Heart left ventricle (tissue), 16 donors: ENCODE measurements at regions not wholly inside any gene's neighbourhood (a gene's known extent, or its start where the extent isn't known, plus 50 kb on each side); places are given as distances from the start of the nearest gene placed in this dataset.

ENCODE experiments used
- ATAC-seq, 4 donors: fragments of 200-7000 bp; cut with Tn5 transposase; one replicate each; pipeline ENCODE4 v1.9.1; 2020 to 2022; ENCODE audit warnings: moderate library complexity in 4 of 4, mild to moderate bottlenecking in 3 of 4, moderate number of reproducible peaks in 1 of 4
- DNase-seq, 5 donors: peaks; one replicate each; pipeline ENCODE4 v3.0.0-alpha.2; 2020
- H3K27ac ChIP-seq, 12 donors: fragments of 200-600 bp; sonication (generic) in 4 of 12; one replicate each; pipeline versions ENCODE4 v1.5.0 to v1.8.0; 2016 to 2022; ENCODE audit warnings: mild to moderate bottlenecking in 2 of 12
- H3K27me3 ChIP-seq, 9 donors: fragments of 200-600 bp; sonication (generic) in 2 of 9; one replicate each; pipeline versions ENCODE4 v1.5.1 to v1.8.0; 2016 to 2022; ENCODE audit warnings: mild to moderate bottlenecking in 3 of 9
- H3K36me3 ChIP-seq, 9 donors: fragments of 200-600 bp; sonication (generic) in 2 of 9; one replicate each; pipeline versions ENCODE4 v1.5.0 to v1.8.0; 2018 to 2022; ENCODE audit warnings: mild to moderate bottlenecking in 2 of 9
- H3K4me1 ChIP-seq, 12 donors: fragments of 200-600 bp; sonication (generic) in 4 of 12; one replicate each; pipeline versions ENCODE4 v1.5.0 to v1.8.0; 2016 to 2022; ENCODE audit warnings: mild to moderate bottlenecking in 3 of 12
- H3K4me3 ChIP-seq, 12 donors: fragments of 200-600 bp; sonication (generic) in 4 of 12; one replicate each; pipeline versions ENCODE4 v1.5.0 to v1.8.0; 2017 to 2022; ENCODE audit warnings: mild to moderate bottlenecking in 9 of 12, moderate library complexity in 4 of 12
- H3K9me3 ChIP-seq, 12 donors: fragments of 200-600 bp; sonication (generic) in 4 of 12; one replicate each; pipeline versions ENCODE4 v1.5.0 to v1.8.0; 2016 to 2022; ENCODE audit warnings: mild to moderate bottlenecking in 1 of 12
- CTCF ChIP-seq, 12 donors: fragments of 200-600 bp; sonication (generic) in 4 of 12; IDR thresholded peaks; one replicate each; pipeline versions ENCODE4 v1.5.0 to v1.8.0; 2018 to 2022; ENCODE audit warnings: antibody characterized with exemption in 12 of 12, mild to moderate bottlenecking in 5 of 12
- POLR2A ChIP-seq, 2 donors: fragments of 450-650 bp; IDR thresholded peaks; one replicate each; pipeline ENCODE4 v1.6.1; 2017; ENCODE audit warnings: antibody characterized with exemption in 2 of 2, mild to moderate bottlenecking in 2 of 2, moderate library complexity in 2 of 2
- WGBS, 4 donors: extraction: QIAGEN DNeasy Blood & Tissue Kit in 2 of 4; methylation state at CpG; one replicate each; pipeline versions ENCODE4 v1.1.5 to v1.1.7; 2013 to 2018; 5-methylcytosine and 5-hydroxymethylcytosine counted together
- intact Hi-C, 10 donors: fragments of 100-400 bp; cut with DNase I; formaldehyde crosslinking; loops; one replicate each; pipeline versions ENCODE4 v1.11.1 to v1.14.2; 2022
- donor health status: ischemic (EF 13 %, LVEDD 7.1; RV severe dilation, severe dysfunction).
- donor health status: healthy with polysubstance abuse.
- donor health status: DM: no; HTN: yes; CAD: no.
- donor health status: DM: no; HTN: no; CAD: no.
- donor health status: ischemic (EF 25% LVEDD 6.9; RV normal size, moderate dysfunction).
- donor health status: ischemic (EF 25% LVEDD 5.7; RV mildly dilated, moderate dysfunction).
- donor health status: healthy.
- donor health status: DM: yes; HTN: yes; CAD: no.
- donor health status: ischemic (EF 35%, LVEDD 5.7; RV mildly dilated, moderate dysfunction).
- donor health status: nonischemic (EF 11% LVEDD 7.7; RV severe dilation, severe dysfunction).
- donor health status: DM: yes; HTN: yes; CAD: no.
- donor health status: PGD.
- donor health status: ischemic (EF 29% LVEDD 5.4; RV normal size, mild dysfunction).
- donor health status: nonischemic (EF 23%, LVEDD 6.1; RV moderate dilation, normal function).

- 54 to 81% (median 75%) methylated on average over 2 of the region's 2 CpGs for WGBS, 4 donors
- H3K9me3 ChIP-seq: peaks cover 0 to 22% (median 7%) of the 10 kb centered on the region in 12 donors
- DNase-seq (no peak), ATAC-seq (no peak)
- intact Hi-C loops: no loop called here
- no peak overlapping the region for H3K27ac ChIP-seq
- TF ChIP-seq CTCF (IDR thresholded peaks at IDR 0.05): no peak
- H3K36me3 ChIP-seq: no peaks in the 10 kb centered on the region
- H3K4me1 ChIP-seq: no peaks in the 10 kb centered on the region
- H3K4me3 ChIP-seq: no peak overlapping the region
- H3K27me3 ChIP-seq: no peaks in the 10 kb centered on the region
Measured at GRCh38 chr2:163518762-163519161, 217.0 kb downstream of the FIGN start.

GRCh38 chr2:163515836-163516235, 220.0 kb downstream of the FIGN start:
- intact Hi-C loops: no loop called here
- TF ChIP-seq POLR2A (IDR thresholded peaks at IDR 0.05): no peak
- no peak for TF ChIP-seq CTCF (IDR thresholded peaks at IDR 0.05)
- no peak overlapping the region for H3K4me3 ChIP-seq
- H3K9me3 ChIP-seq: peaks cover 0 to 10% (median 0%) of the 10 kb centered on the region in 12 donors
- no peaks in the 10 kb centered on the region for H3K36me3 ChIP-seq
- no peaks in the 10 kb centered on the region for H3K4me1 ChIP-seq
- H3K27me3 ChIP-seq: no peaks in the 10 kb centered on the region
- DNase-seq (no peak), ATAC-seq (no peak)
- H3K27ac ChIP-seq: no peak overlapping the region

- no peaks in the 10 kb centered on the region for H3K36me3 ChIP-seq
- no peaks in the 10 kb centered on the region for H3K27me3 ChIP-seq
- DNase-seq (no peak), ATAC-seq (no peak)
- H3K9me3 ChIP-seq: peaks cover 0 to 16% (median 0%) of the 10 kb centered on the region in 12 donors
- no peaks in the 10 kb centered on the region for H3K4me1 ChIP-seq
- H3K4me3 ChIP-seq: no peak overlapping the region
- intact Hi-C loops: no loop called here
- H3K27ac ChIP-seq: no peak overlapping the region
- WGBS, 4 donors: 47 to 59% (median 52%) methylated on average over 3 of the region's 3 CpGs
- TF ChIP-seq POLR2A (IDR thresholded peaks at IDR 0.05): no peak
Measured at GRCh38 chr2:163505281-163505680, 230.5 kb downstream of the FIGN start.

GRCh38 chr2:163493359-163494298, 242.2 kb downstream of the FIGN start:
- DNase-seq: no peak

More at GRCh38 chr2:163493359-163494298, 242.2 kb downstream of the FIGN start:
- no peaks in the 10 kb centered on the region for H3K27me3 ChIP-seq
- 34 to 43% (median 36%) methylated on average over 13 of the region's 13 CpGs for WGBS, 4 donors
- ATAC-seq: peak; percentile 51 to 72 (median 66)
- H3K4me1 ChIP-seq: peaks cover 0 to 8% (median 2%) of the 10 kb centered on the region in 12 donors
- H3K27ac ChIP-seq: peak overlapping the region in 7 of 12 donors; percentile 14 to 62 (median 39)
- H3K36me3 ChIP-seq: no peaks in the 10 kb centered on the region
- intact Hi-C loops: no loop called here
- H3K4me3 ChIP-seq: peak overlapping the region in 2 of 12 donors; percentile 1 to 3
- H3K9me3 ChIP-seq: peaks cover 0 to 16% (median 0%) of the 10 kb centered on the region in 12 donors
- TF ChIP-seq CTCF (IDR thresholded peaks at IDR 0.05) (no peak), POLR2A (IDR thresholded peaks at IDR 0.05) (no peak)
